H1 (cell line): ENCODE measurements at regions not wholly inside any gene's neighbourhood (a gene's known extent, or its start where the extent isn't known, plus 50 kb on each side); places are given as distances from the start of the nearest gene placed in this dataset.

Experiments
- BACH1 ChIP-seq: IDR thresholded peaks from 2 replicates; pipeline ENCODE4 v1.6.1; 2012; ENCODE audit warnings: low read length, improper control_type of control experiment
- ZNF274 ChIP-seq: IDR thresholded peaks from 2 replicates; pipeline ENCODE4 v1.7.0; 2012; ENCODE audit warnings: low read length, borderline replicate concordance; ENCODE audit errors: extremely low read depth
- TF ChIP-seq, protein P1 (sequence below), 3 experiments: IDR thresholded peaks; 1 replicate in 2 of 3; 2 replicates in 1 of 3; pipeline versions ENCODE4 v1.5.1 to v1.6.1; 2011; ENCODE audit warnings: low read length in 3 of 3, mild to moderate bottlenecking in 3 of 3, inconsistent platforms in 2 of 3, low read depth in 1 of 3, moderate library complexity in 1 of 3; ENCODE audit not compliant: insufficient read depth in 1 of 3; ENCODE audit errors: control extremely low read depth in 1 of 3

DNA sequence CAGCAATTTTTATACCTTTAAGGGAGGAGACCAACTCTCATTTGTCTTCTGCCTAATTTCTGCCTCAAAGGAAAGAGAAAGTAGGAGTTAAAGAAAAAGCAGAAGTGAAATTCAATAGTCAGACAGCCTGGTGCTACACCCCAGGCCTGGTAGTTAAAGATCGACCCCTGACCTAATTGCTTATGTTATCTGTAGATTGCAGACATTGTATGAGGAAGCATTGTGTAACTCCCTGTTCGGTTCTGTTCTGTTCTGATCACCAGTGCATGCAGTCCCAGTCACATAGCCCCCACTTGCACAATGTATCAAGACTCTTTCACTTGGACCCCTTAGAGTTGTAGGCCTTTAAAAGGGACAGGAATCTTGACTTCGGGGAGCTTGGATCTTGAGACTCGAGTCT, 335.9 kb upstream of the AR start:
- TF ChIP-seq, protein P1, sequence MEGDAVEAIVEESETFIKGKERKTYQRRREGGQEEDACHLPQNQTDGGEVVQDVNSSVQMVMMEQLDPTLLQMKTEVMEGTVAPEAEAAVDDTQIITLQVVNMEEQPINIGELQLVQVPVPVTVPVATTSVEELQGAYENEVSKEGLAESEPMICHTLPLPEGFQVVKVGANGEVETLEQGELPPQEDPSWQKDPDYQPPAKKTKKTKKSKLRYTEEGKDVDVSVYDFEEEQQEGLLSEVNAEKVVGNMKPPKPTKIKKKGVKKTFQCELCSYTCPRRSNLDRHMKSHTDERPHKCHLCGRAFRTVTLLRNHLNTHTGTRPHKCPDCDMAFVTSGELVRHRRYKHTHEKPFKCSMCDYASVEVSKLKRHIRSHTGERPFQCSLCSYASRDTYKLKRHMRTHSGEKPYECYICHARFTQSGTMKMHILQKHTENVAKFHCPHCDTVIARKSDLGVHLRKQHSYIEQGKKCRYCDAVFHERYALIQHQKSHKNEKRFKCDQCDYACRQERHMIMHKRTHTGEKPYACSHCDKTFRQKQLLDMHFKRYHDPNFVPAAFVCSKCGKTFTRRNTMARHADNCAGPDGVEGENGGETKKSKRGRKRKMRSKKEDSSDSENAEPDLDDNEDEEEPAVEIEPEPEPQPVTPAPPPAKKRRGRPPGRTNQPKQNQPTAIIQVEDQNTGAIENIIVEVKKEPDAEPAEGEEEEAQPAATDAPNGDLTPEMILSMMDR (IDR thresholded peaks at IDR 0.05; ENCODE audit: control extremely low read depth in 1 of 3, insufficient read depth in 1 of 3, low read depth in 1 of 3, low read length in 3 of 3), result no peak
- TF ChIP-seq ZNF274 (no peak), BACH1 (no peak)
